LoVo (cell line): ENCODE measurements at regions not wholly inside any gene's neighbourhood (a gene's known extent, or its start where the extent isn't known, plus 50 kb on each side); places are given as distances from the start of the nearest gene placed in this dataset.

ENCODE experiments used
- DNase-seq: peaks from one replicate; pipeline ENCODE4 v3.0.0-alpha.2; 2016; ENCODE audit warnings: low spot score

DNA sequence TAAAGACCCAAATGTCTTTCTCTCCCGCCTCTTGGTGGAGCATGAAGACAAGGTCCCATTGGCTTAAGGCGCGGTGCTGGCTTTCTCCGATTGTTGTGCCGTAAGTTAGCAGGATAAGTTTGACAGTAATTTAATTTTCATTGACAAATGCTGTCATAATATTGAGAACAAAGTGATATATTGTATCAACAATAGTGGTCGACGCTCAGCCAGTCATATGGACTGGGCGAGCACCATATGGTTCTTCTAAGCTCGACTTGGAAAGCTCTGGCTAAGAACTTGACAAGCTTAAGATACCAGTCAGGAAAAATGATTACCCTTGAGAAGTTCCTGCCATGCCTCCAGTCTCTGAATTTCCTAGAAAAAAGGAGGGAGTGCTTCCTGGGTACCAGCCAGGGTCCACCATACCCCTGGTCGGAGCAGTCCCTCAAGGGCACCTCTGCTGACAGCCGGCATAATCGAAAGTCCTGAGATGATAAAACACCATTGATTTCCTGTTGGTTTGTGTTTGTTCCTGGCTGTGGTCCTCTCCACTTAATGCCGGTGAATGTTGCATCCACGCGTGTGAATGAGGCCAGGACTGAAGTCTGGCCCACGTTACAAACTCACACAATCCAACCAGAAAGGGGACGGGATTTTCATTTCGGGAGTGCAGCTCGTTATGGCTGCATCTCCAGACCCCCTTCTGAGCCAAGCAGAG, 262.1 kb downstream of the ZNF536 start:
- DNase-seq, result no peak

DNA sequence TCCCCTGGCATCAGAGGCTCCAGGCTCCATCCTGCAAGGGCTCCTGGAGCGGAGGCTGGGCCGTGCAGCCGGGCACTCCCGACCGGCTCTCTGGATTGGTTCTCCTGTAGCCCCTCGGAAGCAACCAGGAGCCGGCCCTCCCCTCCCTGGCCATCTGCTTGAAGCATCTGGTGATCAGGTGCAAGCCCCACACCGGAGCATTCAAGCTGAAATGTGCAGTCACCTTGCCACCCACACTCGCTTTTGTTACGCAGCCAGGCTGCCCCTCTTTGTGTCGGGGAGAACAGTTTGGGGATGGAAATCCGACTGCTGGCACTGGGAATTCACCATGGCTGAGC, 258.8 kb downstream of the ZNF536 start:
- no peak for DNase-seq

GRCh38 chr19:30630289-30631032, 258.3 kb downstream of the ZNF536 start:
- no peak for DNase-seq

DNA sequence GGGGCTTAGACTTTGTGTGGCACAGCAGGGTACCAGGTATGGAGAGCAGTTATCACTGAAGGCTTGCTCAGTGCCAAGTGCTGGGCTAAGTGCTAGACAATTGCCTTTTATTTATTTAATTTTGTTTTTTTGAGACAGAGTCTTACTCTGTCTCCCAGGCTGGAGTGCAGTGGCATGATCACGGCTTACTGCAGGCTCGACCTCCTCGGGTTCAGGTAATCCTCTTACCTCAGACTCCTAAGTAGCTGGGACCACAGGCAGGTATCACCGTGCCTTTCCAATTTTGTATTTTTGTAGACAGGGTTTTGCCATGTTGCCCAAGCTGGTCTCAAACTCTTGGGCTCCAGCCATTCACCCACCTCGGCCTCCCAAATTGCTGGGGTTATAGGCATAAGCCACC, 256.9 kb downstream of the ZNF536 start:
- DNase-seq, result no peak

GRCh38 chr19:30626626-30626966, 254.4 kb downstream of the ZNF536 start:
- no peak for DNase-seq

DNA sequence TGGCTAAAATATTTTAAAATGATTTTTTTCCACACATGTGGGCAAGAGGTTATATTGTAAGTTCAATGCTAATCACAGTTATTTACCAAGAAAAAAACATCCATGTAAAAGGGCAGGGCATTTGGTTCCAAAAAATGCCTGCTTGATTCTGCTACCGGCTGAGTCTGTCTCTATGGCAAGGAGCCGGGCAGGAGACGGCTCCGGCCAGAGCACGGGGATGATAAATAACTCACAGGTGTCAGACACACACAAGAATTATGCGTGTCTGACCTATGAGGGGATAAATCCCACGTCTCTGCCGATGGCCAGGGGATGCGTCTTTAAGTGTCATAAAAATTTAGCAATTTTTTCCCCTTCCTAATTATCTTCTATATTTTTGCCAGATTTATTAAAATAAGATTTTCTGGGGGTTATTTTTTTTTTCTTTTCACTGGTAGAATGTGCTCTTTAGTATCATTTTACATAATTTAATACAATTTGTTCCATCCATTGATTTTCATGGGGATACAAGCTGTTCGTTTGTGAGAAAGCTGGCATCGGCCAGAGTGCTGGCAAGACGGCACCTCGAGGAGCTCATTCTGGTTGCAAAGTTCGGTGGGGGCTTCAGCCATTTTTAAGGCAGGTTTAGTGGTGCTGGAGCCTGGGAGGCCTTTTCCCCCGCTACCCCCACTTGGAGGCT, 253.9 kb downstream of the ZNF536 start:
- no peak for DNase-seq

DNA sequence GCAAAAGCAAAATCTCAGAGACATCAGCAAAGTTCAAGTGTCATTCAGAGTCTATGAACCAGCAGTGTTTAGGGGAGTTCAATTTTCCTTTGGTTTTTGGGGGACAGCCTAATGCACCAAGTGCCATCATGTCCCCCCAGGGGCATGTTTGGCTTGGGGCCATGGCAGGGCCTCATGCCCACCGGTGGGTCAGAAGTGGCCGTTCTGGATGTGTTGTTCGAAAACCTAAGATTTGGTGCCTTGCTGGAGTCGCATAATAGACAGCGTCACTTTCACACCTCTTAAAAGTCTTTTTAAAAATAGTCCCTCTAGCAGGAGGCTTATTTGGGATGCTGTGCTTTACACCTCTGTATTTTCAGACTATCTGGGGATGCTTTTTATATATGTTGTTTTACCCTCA, 250.1 kb downstream of the ZNF536 start:
- no peak for DNase-seq

GRCh38 chr19:30621326-30621920, 249.2 kb downstream of the ZNF536 start:
- DNase-seq, result no peak

- DNase-seq, result no peak
Measured at GRCh38 chr19:30620354-30620753, 248.2 kb downstream of the ZNF536 start.

DNA sequence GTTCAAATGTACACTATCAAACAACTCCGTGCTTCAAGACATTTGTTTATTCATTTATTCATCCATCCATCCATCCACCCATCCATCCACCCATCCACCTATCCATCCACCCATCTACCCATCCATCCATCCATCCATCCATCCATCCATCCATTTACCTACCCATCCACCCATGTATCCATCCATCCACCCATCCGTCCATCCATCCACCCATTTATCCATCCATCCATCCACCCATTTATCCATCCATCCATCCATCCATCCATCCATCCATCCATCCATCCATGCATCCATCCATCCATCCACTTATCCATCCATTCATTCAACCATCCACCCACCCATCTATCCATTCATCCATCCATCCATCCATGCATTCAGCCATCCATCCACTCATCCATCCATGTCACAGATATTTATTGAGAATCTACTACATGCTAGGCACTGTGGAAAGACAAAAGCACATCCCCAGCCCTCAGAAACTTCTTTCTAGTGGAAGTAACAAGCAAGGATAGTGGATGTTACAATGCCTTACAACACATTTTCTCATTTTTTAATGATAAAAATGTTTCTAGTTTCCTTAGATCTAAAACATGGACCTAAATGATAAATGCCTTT, 237.6 kb downstream of the ZNF536 start:
- DNase-seq, result no peak

GRCh38 chr19:30608471-30608870, 236.3 kb downstream of the ZNF536 start:
- DNase-seq, result no peak
